HG03571 (cell line): ENCODE measurements at regions not wholly inside any gene's neighbourhood (a gene's known extent, or its start where the extent isn't known, plus 50 kb on each side); places are given as distances from the start of the nearest gene placed in this dataset.
"Not testable (repeated sequence)": the region's sequence is repeated elsewhere in the genome, so short reads cannot be mapped to it uniquely, and the experiment has no call there.

ENCODE experiments used
- ATAC-seq: cut with Tn5 transposase; IDR thresholded peaks from one replicate; pipeline ENCODE4 v1.9.1; 2021; ENCODE audit not compliant: unreplicated experiment

DNA sequence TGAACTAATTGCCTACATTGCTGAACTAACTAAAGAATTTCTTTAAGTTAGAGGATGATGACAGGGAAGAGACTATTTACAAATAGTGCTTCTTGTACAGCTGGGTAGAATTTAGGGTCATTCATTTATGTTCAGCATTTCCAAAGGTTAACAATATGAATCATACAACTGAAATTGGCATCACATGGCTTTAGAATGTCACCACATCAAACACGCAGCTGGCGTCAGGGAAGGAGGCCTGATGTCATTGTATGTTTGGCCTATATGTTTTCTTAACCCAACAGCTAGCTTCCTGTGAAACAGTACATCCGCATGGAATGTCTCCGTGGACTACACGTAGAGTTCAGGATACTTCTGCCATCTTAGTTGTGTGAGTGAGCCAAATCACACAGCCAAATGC, 99.0 kb upstream of the TNFSF11 start:
- no peak for ATAC-seq

DNA sequence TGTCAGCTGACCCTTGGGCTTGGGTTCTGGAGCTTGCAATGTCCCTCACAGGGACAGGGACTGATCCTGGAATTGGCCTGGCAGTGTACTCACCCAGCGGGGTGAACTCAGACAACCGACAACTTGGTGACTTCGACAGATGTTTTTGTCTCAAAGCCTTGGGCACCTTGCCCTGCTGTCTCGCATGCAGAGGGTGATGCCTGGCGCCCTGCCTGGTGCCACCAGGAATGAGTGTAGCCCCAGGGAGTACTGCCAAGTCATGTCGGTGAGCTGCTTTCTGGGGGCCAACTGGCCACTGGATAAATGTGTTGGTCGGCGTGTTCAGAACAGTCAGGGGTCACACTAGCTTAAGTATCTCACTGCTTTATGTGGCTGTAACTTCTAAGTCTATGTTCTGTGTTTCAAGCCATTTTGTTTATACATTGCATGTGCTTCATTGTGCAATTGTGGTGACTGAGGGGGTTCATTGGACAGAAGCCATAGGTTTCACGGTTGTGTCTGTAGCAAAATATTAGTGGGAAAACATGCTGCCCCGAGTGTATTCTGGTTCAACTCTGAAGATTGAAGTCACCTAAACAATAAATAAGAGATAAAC, 96.3 kb upstream of the TNFSF11 start:
- ATAC-seq = no peak

DNA sequence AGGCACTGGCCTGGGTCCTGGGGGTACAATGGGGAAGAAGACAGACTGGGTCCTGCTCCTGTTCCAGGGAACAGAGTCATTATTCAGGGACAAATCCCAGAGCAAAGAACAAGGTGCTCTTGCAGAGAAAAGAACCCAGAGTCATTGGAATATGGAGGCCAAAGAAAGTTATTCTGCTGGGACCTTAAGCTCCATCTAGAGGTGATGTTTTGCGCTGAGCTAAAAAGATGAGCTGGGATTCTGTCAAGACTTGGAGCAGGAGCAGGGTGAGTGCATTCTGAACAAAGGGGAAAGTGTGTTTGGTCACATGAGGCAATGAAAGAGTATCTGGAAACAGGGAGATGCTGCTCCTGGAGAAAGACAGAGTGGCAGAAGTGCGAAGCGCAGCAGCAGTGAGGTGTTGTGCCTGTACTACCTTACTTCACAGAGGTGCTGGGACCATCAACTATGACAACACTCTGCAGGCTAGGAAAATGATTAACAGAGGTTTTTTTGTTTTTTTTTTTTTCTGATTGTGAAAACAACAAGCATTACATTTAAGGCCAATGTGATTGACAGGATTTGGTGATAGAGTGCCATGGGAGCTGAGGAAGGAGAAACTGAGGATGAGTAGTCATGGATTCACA, 95.3 kb upstream of the TNFSF11 start:
- ATAC-seq = no peak

DNA sequence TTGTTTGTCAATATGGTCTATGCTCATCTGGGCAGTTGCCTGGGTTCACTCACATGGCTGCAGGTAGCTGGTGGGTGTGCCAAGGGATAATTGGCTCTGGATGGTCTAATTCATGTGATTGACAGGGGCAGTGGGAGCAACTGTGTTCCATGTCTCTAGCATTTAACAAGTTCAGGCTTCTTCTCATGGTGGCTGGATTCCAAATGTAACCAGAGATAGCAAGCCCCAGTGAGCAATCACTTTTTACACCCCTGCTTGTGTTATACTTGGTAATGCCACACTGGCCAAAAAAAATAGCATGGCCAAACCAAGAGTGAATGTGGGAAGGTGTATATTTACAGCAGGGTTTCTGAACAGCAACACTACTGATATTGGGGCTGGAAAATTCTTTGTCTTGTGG, 89.6 kb upstream of the TNFSF11 start:
- ATAC-seq = no peak

- no peak for ATAC-seq
These were observed 88.7 kb upstream of the TNFSF11 start for GRCh38 chr13:42485272-42485671.

GRCh38 chr13:42486711-42487198, 87.2 kb upstream of the TNFSF11 start:
- no peak for ATAC-seq

DNA sequence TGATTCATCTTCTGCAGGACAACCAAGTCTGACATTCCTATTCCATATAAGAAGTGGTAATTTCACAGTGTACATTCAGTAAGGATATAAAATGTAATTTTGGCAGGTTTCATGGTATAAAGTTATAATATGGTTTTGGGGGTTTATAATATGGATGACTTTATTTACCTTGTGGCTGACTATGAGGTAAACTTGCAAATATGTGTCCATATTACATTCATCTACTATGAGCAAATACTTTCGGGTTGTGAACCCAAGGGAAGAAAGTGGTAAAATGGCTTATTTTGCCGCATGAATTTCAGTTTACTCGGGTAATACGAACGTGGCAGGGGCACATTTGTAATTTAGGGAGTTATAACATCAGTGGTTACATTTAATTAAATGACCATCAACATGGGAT, 86.7 kb upstream of the TNFSF11 start:
- ATAC-seq = no peak

DNA sequence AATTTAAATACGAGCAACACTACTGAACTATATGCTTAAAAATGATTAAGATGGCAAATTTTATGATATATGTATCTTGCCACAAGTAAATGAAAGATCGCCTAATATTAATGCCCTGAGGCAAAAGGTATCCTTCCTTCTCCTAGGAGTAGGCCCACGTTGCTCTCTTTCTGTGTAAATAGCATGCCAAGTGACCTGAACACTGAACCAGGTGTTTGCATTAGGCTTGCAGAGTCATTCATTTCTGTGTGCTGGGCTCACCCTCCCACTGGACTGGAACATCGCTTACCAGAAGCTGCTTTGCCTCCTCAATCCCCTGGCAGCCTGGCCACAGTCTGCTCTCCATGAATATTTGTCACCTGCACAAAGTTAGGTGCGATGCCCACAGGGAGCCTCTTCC, 83.3 kb upstream of the TNFSF11 start:
- ATAC-seq = no peak

- ATAC-seq = no peak
These were observed 81.5 kb upstream of the TNFSF11 start for GRCh38 chr13:42492372-42492920.

DNA sequence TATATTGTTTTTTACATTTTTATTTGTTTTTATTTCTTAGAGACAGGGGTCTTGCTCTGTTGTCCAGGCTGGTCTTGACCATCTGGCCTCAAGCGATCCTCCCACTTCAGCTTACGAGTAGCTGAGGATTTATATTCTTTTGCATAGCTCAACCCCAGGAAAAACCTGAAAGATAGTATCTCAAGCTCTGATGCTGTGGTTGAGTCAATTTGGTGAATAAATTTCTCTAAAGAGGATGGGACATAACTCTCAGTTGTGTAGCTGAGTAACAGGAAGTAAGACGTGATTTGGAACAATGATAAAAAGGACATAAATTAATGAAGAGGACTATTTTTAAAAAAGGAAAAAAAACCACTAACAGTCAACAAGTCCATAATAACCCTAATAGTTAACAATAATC, 79.8 kb upstream of the TNFSF11 start:
- ATAC-seq = no peak

DNA sequence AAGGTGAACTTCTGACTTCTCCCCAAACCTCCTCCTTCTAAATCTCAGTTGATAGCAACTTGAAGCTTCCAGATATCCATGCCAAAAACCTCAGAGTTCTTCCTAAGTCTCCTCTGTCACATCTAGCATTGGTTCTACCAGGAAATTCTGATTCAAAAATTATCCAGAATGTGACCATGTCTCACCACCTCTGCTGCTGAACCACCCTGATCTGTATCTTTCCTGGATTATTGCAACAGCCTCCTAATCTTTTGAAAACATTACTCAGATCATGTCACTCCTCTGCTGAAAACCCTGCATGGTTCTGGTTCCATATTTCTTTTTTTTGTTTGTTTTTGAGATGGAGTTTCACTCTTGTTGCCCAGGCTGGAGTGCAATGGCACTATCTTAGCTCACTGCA, 78.7 kb upstream of the TNFSF11 start:
- ATAC-seq = no peak

- ATAC-seq = no peak
These were observed 78.2 kb upstream of the TNFSF11 start for GRCh38 chr13:42495751-42496150.

GRCh38 chr13:42496926-42497554, 76.9 kb upstream of the TNFSF11 start:
- ATAC-seq = not testable (repeated sequence)

- ATAC-seq = peak; percentile 84
These were observed 76.2 kb upstream of the TNFSF11 start for GRCh38 chr13:42497798-42498197.

- no peak for ATAC-seq
These were observed 75.4 kb upstream of the TNFSF11 start for GRCh38 chr13:42498521-42498920.
